Urinary bladder (tissue), 3 donors: ENCODE measurements at regions not wholly inside any gene's neighbourhood (a gene's known extent, or its start where the extent isn't known, plus 50 kb on each side); places are given as distances from the start of the nearest gene placed in this dataset.

Experiments
- DNase-seq: peaks from one replicate; pipeline ENCODE4 v3.0.0-alpha.2; 2015; ENCODE audit errors: extremely low spot score
- H3K27ac ChIP-seq: one replicate; pipeline ENCODE4 v1.5.1; 2013; ENCODE audit warnings: low read depth, mild to moderate bottlenecking, moderate library complexity
- H3K36me3 ChIP-seq: one replicate; pipeline ENCODE4 v1.6.1; 2013; ENCODE audit warnings: mild to moderate bottlenecking, moderate library complexity; ENCODE audit not compliant: insufficient read depth
- H3K4me1 ChIP-seq: one replicate; pipeline ENCODE4 v1.6.1; 2013; ENCODE audit warnings: mild to moderate bottlenecking, moderate library complexity; ENCODE audit not compliant: insufficient read depth
- H3K4me3 ChIP-seq: one replicate; pipeline ENCODE4 v1.5.1; 2013; ENCODE audit warnings: low read depth, low read length
- whole genome bisulfite sequencing: extraction: QIAGEN DNeasy Blood & Tissue Kit; methylation state at CpG from one replicate; pipeline ENCODE4 v1.1.7; 2013; 5-methylcytosine and 5-hydroxymethylcytosine counted together
- donor health status: healthy with polysubstance abuse.
- donor health status: healthy.

DNA sequence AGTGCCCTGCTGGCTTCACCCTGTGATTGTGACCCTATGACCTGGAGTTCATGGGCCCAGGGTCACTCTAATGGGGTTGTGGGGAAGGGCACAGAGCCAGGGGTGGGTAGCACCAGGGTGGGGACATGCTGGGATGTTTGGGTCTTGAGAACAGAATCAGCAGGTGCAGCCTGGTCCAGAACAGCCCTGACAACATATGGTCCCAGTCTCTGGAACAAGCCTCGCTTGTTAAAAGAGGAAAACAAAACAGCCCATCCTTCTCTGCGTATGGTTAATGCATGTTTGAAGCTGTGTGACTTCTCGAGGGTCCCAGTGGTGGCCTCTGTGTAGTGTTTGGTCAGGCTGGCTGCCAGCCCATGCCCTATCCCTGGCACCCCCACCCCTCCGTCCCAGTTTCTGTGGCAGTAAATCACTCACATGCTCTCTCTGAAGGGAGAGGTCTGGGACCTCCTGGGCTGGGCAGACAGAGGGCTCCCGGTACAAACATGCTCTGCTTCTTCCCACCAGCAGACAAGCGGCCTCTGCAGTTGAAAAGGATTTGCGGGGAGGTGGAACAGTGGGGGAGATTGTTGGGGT, 79.4 kb downstream of the FAM241B start:
- Histone ChIP-seq H3K4me3 (no peak overlapping the region), H3K4me1 (no peaks in the 10 kb centered on the region), H3K27ac (no peak overlapping the region), H3K36me3 (no peaks in the 10 kb centered on the region)
- DNase-seq: no peak
- 63% methylated on average over 7 of the region's 7 CpGs for WGBS

- Histone ChIP-seq H3K27ac (no peak overlapping the region), H3K4me3 (no peak overlapping the region), H3K36me3 (no peaks in the 10 kb centered on the region), H3K4me1 (no peaks in the 10 kb centered on the region)
- WGBS: 89% methylated on average over 9 of the region's 9 CpGs
- no peak for DNase-seq
These were observed 80.2 kb downstream of the FAM241B start for GRCh38 chr10:69710008-69710888.

- Histone ChIP-seq H3K36me3 (no peaks in the 10 kb centered on the region), H3K4me1 (no peaks in the 10 kb centered on the region), H3K27ac (no peak overlapping the region), H3K4me3 (no peak overlapping the region)
- DNase-seq: no peak
- 79% methylated on average over 12 of the region's 12 CpGs for WGBS
These were observed 82.3 kb downstream of the FAM241B start for GRCh38 chr10:69712342-69712741.

DNA sequence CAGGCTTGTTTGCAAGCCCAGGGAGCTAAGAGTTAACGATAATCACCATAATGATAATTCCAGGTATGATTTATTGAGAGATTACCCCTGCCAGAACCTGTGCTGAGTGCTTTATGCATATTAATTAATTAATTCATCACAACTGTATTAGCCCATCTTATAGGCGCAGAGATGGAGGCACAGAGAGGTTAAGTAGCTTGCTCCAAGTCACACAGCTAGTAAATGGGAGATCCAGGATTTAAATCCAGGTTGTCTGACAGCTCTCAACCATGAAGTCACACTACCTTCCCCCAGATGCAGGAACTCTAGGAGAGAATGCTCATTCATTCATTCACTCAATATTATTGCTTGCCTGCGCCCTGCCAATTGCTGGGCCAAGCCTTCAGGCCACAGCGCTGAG, 84.5 kb downstream of the FAM241B start:
- WGBS: 94% methylated on average over 4 of the region's 4 CpGs
- Histone ChIP-seq H3K4me3 (no peak overlapping the region), H3K27ac (no peak overlapping the region), H3K4me1 (no peaks in the 10 kb centered on the region), H3K36me3 (no peaks in the 10 kb centered on the region)
- no peak for DNase-seq

DNA sequence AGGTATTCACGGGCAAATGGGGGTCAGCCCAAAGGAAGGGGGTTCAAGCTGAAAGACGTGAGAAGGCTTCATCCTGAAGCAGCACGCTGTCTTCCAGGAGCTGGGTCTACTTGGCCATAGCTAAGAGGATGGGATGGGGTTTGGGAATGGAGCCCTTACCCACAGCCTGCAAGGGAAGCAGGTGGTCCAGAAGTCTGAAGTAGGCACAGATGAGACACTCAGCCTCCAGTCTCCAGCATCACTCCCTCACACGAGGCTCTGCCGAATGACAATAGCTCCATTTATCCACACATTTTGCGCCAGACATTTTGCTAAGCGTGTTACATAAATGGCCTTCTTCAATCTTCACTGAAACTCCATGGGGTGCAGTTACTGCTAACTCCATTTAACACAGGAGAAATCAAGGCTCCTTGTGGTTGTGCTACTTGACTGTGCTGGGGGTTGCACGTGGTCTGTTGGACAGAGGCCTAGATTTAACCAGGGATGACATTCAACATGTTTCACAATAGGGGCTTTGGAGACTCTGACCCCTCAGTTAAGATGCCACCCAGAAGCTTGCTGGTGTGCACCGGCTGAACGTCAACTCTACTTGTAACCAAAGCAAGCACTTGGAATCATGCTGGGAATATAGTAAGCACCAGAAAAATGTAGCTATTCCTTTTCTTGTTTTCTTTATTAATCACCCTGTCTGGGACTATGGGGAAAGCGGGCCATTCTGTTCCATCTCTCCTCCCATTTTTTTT, 85.3 kb downstream of the FAM241B start:
- Histone ChIP-seq H3K36me3 (no peaks in the 10 kb centered on the region), H3K27ac (no peak overlapping the region), H3K4me1 (no peaks in the 10 kb centered on the region), H3K4me3 (no peak overlapping the region)
- DNase-seq: no peak
- 78% methylated on average over 11 of the region's 11 CpGs for WGBS

GRCh38 chr10:69715899-69716606, 85.7 kb upstream of the COL13A1 start:
- Histone ChIP-seq H3K4me1 (no peaks in the 10 kb centered on the region), H3K27ac (no peak overlapping the region), H3K4me3 (no peak overlapping the region), H3K36me3 (no peaks in the 10 kb centered on the region)
- no peak for DNase-seq
- WGBS: 84% methylated on average over 13 of the region's 13 CpGs

DNA sequence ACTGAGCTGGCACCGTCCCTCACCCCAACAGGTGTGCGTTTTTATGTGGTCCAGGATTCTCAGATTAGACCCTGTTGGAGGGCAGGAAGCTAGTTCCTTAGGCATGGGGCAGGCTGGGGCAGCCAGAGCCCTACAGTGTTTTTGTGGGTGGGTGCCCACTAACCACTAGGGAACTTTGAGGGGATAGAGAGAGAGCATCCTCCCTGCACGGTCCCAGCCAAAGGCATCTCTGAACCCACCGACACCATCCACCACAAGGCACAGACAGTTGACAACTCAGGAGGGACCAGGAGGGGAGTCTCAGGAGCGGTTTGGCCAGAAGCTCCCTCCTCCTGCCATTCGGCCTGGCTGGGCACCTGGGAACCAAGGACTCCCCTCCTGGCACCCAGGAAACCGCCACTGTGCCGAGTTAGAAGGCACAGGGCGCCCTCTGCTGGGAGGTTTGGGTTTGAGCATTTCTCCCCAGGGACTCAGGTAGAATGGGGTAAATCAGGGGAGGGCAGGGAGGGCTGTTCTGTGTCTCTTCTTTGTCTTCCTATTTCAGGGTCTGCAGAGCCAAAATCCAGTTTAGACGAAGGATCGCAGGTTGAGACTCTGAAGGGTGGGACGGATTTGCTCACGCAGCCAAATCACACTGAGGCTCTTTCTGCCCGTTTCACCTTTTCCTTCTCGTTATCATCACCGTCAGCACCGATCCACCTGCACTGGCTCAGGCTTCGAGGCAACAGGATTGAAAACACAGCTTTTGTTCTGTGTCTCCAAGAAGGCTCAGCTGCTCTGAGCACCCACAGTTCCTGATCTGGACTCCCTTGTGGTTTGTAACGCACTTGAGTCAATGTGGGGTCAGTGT, 84.8 kb upstream of the COL13A1 start:
- Histone ChIP-seq H3K4me1 (no peaks in the 10 kb centered on the region), H3K4me3 (no peak overlapping the region), H3K36me3 (no peaks in the 10 kb centered on the region), H3K27ac (no peak overlapping the region)
- 60% methylated on average over 19 of the region's 19 CpGs for WGBS
- DNase-seq: no peak

GRCh38 chr10:69718951-69719350, 82.8 kb upstream of the COL13A1 start:
- no peak overlapping the region for H3K27ac ChIP-seq
- WGBS: 83% methylated on average over 4 of the region's 4 CpGs
- DNase-seq: no peak
- H3K36me3 ChIP-seq: no peaks in the 10 kb centered on the region
- H3K4me1 ChIP-seq: no peaks in the 10 kb centered on the region
- no peak overlapping the region for H3K4me3 ChIP-seq

DNA sequence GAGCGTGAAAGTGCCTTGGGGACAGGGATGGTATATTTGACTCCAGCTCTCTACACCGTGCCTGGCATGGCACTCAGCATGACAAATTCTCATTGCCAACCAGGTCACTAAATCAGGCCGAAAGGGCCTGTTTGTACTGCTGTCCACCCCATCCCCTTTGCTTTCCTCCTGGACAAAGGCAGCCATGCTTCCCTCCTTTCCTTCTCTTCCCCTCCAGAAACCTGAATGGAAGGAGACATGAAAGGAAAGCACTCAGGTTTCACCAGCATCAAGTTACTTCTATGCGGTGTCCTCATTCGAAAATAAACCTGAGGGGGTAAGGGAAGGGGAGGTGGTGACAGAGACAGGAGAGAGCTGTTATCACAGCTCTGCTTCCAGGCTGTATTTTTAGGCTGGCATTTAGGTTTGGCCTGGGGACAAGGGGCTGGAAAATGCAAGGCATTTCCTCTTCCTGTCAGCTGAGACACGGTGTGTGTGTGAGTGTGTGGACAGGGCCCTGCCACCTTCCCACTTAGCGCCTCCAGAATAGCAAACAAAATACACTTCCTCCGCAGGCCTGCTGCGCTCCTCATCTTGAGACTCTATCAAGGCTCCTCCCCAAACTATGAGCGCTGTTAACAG, 79.9 kb upstream of the COL13A1 start:
- no peak overlapping the region for H3K4me3 ChIP-seq

DNA sequence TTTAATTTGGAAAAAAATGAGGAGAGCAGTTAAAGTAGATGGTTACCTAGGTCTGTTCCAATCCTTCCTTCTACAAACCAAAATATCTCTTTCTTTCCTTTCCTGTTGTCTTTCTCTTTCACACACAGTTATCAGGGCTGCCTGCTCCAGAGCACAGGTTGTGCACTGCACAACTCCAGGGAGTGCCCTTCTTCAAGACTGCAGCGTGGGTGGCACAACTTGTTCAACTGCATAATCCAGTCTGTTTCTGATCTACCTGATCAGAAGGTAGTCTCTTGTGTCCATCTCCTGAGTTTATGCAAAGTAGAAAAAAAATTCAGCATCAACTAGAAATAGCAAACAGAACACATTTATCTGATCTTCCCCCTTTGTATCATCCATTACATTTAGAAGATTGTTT, 78.1 kb upstream of the COL13A1 start:
- Histone ChIP-seq H3K27ac (no peak overlapping the region), H3K4me3 (no peak overlapping the region), H3K4me1 (no peaks in the 10 kb centered on the region), H3K36me3 (no peaks in the 10 kb centered on the region)
- WGBS: 89% methylated on average over 1 of the region's 1 CpG
- no peak for DNase-seq

More for the DNA sequence above, 79.9 kb upstream of the COL13A1 start:
- DNase-seq: no peak
- 48% methylated on average over 10 of the region's 10 CpGs for WGBS
- no peak overlapping the region for H3K27ac ChIP-seq
- no peaks in the 10 kb centered on the region for H3K4me1 ChIP-seq
- no peaks in the 10 kb centered on the region for H3K36me3 ChIP-seq

GRCh38 chr10:69726850-69727249, 74.9 kb upstream of the COL13A1 start:
- H3K27ac ChIP-seq: no peak overlapping the region

GRCh38 chr10:69728335-69728870, 73.3 kb upstream of the COL13A1 start:
- Histone ChIP-seq H3K36me3 (no peaks in the 10 kb centered on the region), H3K27ac (no peak overlapping the region), H3K4me1 (no peaks in the 10 kb centered on the region), H3K4me3 (no peak overlapping the region)
- no peak for DNase-seq
- WGBS: 35% methylated on average over 3 of the region's 3 CpGs

More at GRCh38 chr10:69726850-69727249, 74.9 kb upstream of the COL13A1 start:
- DNase-seq: no peak
- 98% methylated on average over 2 of the region's 2 CpGs for WGBS
- H3K36me3 ChIP-seq: no peaks in the 10 kb centered on the region
- H3K4me3 ChIP-seq: no peak overlapping the region
- H3K4me1 ChIP-seq: no peaks in the 10 kb centered on the region
